Non-pigmented ciliary epithelial cell (primary cell): ENCODE measurements at regions not wholly inside any gene's neighbourhood (a gene's known extent, or its start where the extent isn't known, plus 50 kb on each side); places are given as distances from the start of the nearest gene placed in this dataset.

Experiments used
- DNase-seq: peaks from one replicate; pipeline ENCODE4 v3.0.0-alpha.2; 2010; ENCODE audit warnings: low read depth

GRCh38 chr9:118418887-118419565 is 714.8 kb downstream of the TLR4 start:
- DNase-seq: no peak

- DNase-seq: no peak
Observed at GRCh38 chr9:118419676-118420075, 715.5 kb downstream of the TLR4 start.

DNA sequence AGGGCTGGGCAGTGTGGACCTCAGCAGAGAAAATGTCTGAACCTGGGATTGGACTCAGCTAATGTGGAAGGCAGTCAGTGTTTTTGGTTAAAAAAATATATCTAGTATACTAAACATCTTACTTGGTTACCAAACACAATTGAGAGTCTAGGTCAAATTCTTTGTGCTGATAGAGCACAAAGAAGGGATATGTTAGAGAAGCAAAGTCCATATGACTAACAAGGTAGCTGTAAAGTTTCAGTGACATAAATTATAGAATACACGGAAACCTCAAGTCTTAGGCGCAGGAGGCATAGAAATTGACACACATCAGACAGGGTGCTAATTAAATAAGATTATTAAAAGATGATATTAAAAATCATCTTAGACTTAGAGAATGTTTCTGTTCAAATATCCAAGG is 718.3 kb downstream of the TLR4 start:
- DNase-seq: no peak

GRCh38 chr9:118423021-118423420 is 718.8 kb downstream of the TLR4 start:
- DNase-seq: no peak

DNA sequence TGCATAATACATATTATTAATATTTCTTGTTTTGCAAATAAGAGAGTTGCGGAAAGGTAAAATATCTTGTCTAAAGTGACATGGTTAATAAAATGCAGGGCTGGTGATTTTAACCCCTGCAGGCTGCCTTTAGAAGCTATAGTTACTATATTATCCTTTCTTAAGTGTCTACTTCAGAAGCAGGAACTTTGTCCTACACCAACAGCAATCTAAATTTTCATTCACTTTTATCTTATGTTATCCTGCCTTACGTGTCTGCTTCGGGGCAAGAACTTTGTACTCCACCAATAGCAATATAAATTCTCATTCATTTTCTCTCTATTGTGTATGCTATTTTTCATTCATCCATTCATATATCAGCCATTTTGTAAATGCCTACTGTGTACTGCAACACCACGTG is 719.5 kb downstream of the TLR4 start:
- no peak for DNase-seq

DNA sequence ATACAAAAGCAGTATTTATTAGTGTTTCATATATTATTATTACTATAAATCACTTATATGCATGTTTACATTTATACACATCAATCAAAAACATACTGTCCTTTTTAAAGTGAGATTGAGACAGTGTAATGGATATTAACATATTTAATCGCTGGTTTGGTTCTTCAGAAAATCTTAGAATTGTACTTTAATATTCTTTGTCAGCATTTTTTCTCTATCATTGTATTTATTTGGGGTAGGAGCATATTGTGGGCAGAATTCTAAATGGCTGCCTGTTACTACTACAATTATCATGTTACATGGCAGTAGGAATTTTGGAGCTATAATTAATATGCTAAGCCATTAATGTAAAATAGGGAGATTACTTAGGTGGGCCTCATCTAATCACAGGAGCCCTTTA is 722.6 kb downstream of the TLR4 start:
- no peak for DNase-seq

DNA sequence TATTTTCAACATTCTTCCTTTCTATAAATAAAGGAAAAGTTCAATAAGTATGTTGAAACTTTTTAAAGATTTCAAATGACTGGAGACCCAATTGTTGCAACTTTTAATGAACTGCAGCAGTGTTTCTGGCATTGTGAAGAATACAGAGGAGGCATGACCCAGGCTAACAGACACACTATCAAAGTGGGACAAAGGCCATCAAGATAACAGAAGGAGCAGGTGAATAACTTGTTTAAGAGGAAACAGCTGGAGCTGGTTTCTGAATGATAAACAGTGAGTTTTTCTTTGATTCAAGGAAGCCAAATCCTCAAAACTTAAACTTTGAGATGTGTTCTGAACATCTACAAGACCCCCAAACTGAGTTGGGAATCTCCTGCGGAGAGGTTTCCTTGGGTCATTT is 734.6 kb downstream of the TLR4 start:
- DNase-seq: no peak

DNA sequence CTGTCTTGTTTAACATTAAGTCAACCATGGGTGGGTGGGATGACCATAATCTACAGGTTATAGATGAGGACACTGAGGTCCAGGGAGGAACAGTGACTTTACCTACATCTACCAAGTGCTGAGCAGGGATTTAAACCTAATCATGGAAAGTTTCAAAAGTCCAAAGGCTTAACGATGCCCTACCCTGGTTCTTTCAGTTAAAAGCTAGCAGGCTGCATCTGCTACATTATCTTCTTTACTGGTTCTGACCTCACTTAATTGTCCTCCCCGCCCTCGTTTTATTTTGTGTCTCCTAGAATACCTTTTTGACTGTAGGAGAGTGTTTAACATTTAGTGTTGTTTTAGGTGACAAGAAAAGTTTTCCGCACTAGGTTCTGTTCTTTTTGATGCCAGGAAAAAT is 735.2 kb downstream of the TLR4 start:
- no peak for DNase-seq

DNA sequence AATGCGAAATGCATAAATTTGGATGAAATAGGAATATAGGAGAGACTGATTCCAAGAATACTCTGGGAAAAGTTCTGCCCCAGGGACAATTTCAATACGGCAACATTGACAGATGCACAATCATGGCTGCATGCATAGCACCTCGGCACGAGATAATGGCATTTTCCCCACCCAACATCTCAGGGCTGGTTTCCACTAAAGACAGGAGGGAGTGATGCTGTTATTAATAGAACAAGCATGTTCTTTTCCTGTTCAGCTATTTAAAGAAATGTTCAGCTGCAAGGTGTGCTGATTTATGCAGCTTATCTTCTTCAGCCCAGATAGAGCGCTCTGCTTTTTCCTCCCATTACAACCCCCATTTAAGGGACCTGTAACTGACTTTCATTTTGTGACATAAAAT is 740.2 kb downstream of the TLR4 start:
- DNase-seq: no peak

DNA sequence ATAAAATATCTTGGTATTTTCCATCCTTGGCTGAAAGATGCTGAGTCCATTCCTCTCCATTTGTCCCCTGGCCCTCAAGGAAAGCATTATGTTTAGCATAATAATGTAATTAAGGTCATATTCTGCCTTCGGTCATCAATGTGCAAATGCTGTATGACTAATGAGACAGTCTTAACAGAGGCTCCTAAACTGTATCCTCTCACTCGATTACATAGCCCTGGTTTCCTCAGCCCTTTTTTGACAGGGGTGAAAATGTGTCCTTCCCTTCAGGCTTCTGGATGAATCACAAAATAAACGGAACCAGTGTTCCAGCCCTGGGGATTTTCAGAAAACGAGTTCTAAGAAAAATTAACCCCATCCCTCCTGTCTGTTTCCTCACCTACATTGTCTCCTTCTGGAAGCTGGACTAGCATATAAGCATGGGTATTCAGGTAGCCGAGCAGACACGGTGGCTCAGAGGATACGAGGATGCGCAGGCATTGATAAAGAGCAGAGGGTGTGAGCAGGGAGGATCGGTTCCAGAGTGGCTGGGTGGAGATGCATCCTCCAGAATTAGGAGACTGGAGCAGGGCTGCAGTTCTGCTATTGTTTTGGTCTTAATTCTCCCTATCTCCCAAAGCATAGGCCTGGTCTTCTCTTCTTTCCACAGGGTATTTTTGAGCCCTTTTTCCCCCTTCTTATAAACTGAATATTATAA is 742.9 kb downstream of the TLR4 start:
- DNase-seq: no peak

DNA sequence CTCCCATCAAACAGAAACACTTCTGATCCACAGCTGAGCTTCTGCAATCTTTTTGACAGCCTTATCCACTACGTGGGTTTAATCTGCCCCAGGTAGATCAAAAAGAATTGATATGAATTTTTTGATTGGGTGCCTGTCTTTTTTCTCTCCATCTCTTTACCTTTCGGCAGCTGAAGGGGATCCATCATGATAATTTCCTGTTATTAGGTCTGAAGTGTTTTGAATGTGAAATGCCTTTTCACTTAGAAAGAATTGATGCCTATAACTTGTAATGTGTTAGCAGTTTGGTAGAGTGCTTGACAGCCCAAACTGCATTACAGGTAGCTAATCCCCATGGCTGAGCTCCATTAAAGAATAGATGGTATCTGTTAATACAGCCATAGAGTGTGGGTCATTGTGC is 745.4 kb downstream of the TLR4 start:
- DNase-seq: no peak

DNA sequence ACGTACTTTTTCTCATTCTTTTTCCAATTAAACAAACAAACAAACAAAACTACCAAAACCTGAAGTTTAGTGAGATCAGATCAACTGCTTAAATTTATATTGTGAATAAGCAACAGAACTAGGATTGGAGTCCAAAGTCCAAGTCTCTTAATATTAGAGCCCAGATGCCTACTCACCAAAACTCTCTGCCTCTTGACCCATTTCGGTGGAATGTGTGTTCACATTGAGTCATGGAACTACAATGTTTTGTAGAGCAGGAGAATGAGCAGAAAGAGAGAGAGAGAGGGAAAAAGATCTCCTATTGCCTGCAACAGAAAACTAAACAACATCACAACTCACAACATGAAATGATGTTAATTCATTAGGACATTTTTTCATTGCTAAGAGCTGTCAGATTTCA is 751.1 kb downstream of the TLR4 start:
- DNase-seq: no peak

DNA sequence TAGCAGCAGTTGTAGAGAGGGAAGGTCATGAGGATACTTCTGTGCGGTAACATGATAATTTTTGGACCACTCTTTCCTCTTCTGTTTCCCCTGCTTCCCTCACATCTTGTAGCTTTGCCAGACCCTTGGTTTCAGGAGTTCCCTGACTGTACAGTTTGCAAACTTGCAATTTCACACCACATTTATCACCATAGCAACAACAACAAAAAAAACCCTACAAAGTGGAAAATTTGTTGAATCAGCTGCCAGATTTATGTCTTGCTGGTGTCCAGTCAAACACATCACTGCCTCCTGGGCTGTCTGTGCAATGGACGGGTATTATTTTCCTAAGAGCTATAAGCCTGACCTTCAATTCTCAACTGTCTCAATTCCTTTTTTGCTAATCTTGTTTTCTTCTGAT is 751.6 kb downstream of the TLR4 start:
- no peak for DNase-seq

DNA sequence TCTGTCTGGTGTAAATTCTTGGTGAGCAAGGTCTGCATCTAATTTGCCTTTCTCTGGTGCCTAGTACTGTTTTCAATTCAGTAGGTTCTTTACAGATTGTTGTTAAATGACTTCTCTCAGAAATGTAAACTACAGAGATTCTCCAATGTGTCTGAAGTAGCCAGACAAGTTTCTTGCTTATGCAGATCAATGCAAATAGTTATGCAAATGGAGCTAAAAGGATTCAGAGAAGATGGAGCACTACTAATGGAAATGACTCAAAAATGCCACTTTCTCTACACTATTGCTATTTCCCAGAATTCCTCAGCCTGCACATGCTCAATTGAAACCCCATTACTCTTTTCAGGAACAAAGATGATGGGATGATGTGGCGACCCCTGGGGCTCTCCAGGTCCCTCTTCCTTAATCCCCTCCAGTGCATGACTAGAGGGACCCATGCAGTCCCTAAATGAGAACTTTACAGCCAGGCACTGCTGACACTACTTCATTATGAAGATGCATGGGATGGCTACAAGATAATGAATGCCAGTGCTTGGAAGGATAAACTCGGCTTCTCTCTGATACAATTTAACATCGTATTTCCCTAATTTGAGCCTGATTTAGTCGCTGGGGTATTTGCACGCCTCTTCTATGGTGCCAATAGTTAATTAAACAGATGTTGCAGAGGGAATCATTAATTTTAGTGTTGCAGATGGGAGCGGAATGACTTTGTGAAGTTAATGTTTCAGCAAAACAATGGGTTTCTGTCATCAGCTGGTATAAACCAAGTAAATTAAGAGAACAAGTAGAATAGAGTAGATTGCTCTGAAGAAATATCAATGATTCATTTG is 753.2 kb downstream of the TLR4 start:
- no peak for DNase-seq

- no peak for DNase-seq
Observed at GRCh38 chr9:118459913-118460312, 755.7 kb downstream of the TLR4 start.

- DNase-seq: no peak
Observed at GRCh38 chr9:118463419-118463818, 759.2 kb downstream of the TLR4 start.

DNA sequence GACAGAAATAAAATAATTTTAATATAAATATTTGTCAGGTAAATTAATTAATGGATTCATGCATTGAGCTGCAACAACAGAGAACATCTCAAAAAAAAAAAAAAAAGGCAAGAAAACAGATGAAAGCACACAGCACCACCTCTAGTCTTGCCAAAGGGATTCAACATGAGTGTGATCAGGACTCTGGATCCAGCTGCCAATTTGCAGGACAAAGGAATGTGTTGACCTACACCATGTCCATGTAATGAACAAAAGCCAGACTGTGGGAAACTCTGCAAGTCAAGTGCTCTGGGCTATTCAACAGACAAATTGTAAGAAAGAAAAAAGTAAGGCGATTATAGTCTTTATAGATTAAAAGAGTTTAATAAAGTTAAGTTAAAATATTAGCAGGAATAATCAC is 769.3 kb downstream of the TLR4 start:
- no peak for DNase-seq

- DNase-seq: no peak
Observed at GRCh38 chr9:118478752-118479151, 774.5 kb downstream of the TLR4 start.

- no peak for DNase-seq
Observed at GRCh38 chr9:118482306-118482705, 778.1 kb downstream of the TLR4 start.

GRCh38 chr9:118483677-118484076 is 779.5 kb downstream of the TLR4 start:
- no peak for DNase-seq

- no peak for DNase-seq
Observed at GRCh38 chr9:118503236-118503635, 799.0 kb downstream of the TLR4 start.

DNA sequence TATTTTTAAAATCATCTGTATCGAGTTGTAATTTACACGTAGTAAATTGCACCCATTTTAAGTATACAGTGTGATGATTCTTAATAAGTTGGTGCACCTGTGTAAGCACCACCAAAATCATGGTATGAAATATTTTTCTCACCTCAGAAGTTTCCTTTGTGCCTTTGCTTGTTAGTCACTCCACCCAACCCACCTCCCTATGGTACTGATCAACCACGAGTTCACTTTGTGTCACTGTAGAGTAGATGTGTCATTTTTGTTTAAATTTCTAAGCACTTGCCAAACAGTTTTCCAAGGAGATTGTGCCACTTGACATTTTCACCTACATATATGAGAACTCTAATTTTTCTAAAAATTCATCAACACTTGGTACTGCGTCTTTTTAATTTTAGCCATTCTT is 806.5 kb downstream of the TLR4 start:
- DNase-seq: no peak

DNA sequence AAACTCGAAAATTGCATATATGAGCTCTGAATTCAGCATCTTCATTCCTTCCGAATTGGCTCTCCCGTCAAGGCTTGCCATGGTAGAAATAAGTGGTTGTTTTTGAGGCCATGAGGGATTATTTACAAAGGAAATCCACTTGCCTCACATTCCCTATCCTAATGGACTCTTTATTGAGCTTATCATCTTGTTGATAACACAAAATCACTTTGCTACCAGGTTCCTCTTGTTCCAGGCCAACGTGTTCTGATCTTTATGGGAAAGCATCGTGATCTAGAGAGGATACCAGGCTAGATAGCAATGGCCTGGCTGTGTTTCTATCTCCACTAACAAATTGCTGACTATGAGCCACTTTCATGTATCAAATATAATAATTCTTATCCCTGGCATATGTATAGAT is 811.7 kb downstream of the TLR4 start:
- no peak for DNase-seq
